Right lobe of liver (tissue), 4 donors: ENCODE measurements at regions not wholly inside any gene's neighbourhood (a gene's known extent, or its start where the extent isn't known, plus 50 kb on each side); places are given as distances from the start of the nearest gene placed in this dataset.

Experiments used
- POLR2A ChIP-seq: fragments of 450-650 bp; IDR thresholded peaks from one replicate; pipeline ENCODE4 v1.6.1; 2017; ENCODE audit warnings: antibody characterized with exemption, mild to moderate bottlenecking
- TF ChIP-seq, protein P1 (sequence below), 4 donors: fragments of 200-600 bp in 3 of 4; fragments of 450-650 bp in 1 of 4; IDR thresholded peaks; one replicate each; pipeline versions ENCODE4 v1.5.1 to v1.8.0; 2016 to 2022; ENCODE audit warnings: antibody characterized with exemption in 4 of 4, mild to moderate bottlenecking in 2 of 4
- donor health status: DM: no; HTN: no; CAD: no.
- donor health status: DM: no; HTN: no; CAD: no.
- donor health status: DM: no; HTN: yes; CAD: no.

DNA sequence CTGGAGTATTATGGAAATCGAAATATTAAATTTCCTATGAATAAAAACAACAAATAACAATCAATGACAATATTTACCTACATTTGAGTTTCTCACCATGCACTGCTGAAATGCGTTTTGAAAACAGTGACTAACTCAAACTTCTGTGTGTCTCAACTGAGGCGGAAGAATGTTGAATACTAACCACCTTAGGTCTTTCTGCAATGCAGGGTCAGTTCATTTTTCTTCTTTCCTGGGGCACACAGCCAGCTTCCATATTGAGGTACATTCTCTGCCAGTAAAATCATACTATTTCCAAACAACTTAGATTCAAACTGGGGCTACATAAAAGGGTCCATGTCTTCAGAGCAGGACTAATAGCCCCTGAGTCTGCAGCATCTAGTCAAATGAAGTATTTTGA, 310.1 kb downstream of the UTRN start:
- TF ChIP-seq, protein P1, sequence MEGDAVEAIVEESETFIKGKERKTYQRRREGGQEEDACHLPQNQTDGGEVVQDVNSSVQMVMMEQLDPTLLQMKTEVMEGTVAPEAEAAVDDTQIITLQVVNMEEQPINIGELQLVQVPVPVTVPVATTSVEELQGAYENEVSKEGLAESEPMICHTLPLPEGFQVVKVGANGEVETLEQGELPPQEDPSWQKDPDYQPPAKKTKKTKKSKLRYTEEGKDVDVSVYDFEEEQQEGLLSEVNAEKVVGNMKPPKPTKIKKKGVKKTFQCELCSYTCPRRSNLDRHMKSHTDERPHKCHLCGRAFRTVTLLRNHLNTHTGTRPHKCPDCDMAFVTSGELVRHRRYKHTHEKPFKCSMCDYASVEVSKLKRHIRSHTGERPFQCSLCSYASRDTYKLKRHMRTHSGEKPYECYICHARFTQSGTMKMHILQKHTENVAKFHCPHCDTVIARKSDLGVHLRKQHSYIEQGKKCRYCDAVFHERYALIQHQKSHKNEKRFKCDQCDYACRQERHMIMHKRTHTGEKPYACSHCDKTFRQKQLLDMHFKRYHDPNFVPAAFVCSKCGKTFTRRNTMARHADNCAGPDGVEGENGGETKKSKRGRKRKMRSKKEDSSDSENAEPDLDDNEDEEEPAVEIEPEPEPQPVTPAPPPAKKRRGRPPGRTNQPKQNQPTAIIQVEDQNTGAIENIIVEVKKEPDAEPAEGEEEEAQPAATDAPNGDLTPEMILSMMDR (IDR thresholded peaks at IDR 0.05): no peak
- no peak for TF ChIP-seq POLR2A
